Mammary epithelial cell (primary cell): ENCODE measurements at regions not wholly inside any gene's neighbourhood (a gene's known extent, or its start where the extent isn't known, plus 50 kb on each side); places are given as distances from the start of the nearest gene placed in this dataset.
"Not testable (repeated sequence)": the region's sequence is repeated elsewhere in the genome, so short reads cannot be mapped to it uniquely, and the experiment has no call there.

Experiments
- EZH2 ChIP-seq: IDR thresholded peaks from 2 replicates; pipeline ENCODE4 v1.6.1; 2012; ENCODE audit warnings: low read length, inconsistent platforms, borderline replicate concordance
- TF ChIP-seq, protein P1 (sequence below), 2 donors: IDR thresholded peaks in 1 of 2; conservative IDR thresholded peaks in 1 of 2; 2 replicates each; pipeline ENCODE4 v1.5.1; 2011 to 2012; ENCODE audit warnings: inconsistent platforms in 2 of 2, low read length in 2 of 2, mild to moderate bottlenecking in 2 of 2, control low read depth in 1 of 2, low read depth in 1 of 2; ENCODE audit not compliant: insufficient read depth in 1 of 2; ENCODE audit errors: extremely low read depth in 1 of 2

DNA sequence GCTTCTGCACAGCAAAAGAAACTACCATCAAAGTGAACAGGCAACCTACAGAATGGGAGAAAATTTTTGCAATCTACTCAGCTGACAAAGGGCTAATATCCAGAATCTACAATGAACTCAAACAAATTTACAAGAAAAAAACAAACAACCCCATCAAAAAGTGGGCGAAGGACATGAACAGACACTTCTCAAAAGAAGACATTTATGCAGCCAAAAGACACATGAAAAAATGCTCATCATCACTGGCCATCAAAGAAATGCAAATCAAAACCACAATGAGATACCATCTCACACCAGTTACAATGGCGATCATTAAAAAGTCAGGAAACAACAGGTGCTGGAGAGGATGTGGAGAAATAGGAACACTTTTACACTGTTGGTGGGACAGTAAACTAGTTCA lies 132.0 kb downstream of the ZFAND4 start:
- TF ChIP-seq, protein P1, sequence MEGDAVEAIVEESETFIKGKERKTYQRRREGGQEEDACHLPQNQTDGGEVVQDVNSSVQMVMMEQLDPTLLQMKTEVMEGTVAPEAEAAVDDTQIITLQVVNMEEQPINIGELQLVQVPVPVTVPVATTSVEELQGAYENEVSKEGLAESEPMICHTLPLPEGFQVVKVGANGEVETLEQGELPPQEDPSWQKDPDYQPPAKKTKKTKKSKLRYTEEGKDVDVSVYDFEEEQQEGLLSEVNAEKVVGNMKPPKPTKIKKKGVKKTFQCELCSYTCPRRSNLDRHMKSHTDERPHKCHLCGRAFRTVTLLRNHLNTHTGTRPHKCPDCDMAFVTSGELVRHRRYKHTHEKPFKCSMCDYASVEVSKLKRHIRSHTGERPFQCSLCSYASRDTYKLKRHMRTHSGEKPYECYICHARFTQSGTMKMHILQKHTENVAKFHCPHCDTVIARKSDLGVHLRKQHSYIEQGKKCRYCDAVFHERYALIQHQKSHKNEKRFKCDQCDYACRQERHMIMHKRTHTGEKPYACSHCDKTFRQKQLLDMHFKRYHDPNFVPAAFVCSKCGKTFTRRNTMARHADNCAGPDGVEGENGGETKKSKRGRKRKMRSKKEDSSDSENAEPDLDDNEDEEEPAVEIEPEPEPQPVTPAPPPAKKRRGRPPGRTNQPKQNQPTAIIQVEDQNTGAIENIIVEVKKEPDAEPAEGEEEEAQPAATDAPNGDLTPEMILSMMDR (conservative IDR thresholded peaks at IDR 0.05 in 1 of 2, IDR thresholded peaks at IDR 0.05 in 1 of 2; ENCODE audit: extremely low read depth in 1 of 2, insufficient read depth in 1 of 2, low read depth in 1 of 2, low read length in 2 of 2), result not testable (repeated sequence)
- not testable (repeated sequence) for TF ChIP-seq EZH2
